ENCODE measurements at regions not wholly inside any gene's neighbourhood (a gene's known extent, or its start where the extent isn't known, plus 50 kb on each side); places are given as distances from the start of the nearest gene placed in this dataset.

DNA sequence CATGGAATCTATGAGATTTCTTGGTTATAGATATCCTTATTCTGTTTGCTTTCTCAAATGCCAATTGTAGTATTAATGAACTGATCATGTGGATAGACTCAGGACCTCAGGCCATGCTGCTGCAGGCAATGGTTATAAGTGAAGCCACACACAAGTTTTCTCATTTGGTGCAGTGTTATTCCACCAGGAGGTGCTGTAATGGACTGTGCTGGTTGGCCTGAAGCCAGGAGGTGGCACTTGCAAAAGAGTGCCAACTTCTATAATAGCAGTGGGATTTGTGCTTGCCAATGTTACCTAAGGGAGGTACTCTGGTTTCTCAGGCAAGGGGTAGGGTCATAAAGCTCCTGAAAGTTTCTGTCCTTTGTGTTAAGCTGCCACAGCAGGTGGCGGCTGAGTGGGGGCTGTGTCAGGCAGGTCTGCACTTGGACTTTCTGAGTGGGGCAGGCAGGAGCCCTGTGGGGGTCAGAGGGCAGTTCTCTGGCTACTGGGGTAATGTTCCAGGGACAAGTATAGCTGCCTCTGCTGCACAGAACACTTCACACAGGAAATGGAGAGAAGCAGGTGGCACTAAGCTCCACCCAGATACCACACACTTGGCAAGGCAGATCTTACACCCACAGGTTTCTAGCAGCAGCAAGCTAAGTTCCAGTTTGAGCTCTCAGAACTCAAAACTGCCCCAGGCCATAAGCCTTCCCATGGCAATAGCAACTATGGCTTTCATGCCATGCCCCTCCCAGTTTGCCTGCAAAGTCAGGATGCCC lies 352.6 kb upstream of the CWC22 start:
- no peak for ATAC-seq
- intact Hi-C loops (cut with micrococcal nuclease; ENCODE audit: unreplicated experiment): no loop called here
- Histone ChIP-seq H3K4me3 (ENCODE audit: low read depth in 2 of 2, low read length in 2 of 2) (no peak overlapping the region), H3K9me3 (ENCODE audit: control insufficient read depth, insufficient read depth, low read depth, low read length) (no peaks in the 10 kb centered on the region), H3K27ac (ENCODE audit: low read length) (no peak overlapping the region), H3K27me3 (ENCODE audit: control insufficient read depth, insufficient read depth, low read length) (no peaks in the 10 kb centered on the region), H3K4me1 (ENCODE audit: control insufficient read depth, insufficient read depth, low read length) (no peaks in the 10 kb centered on the region), H3K36me3 (ENCODE audit: control insufficient read depth, insufficient read depth, low read length) (no peaks in the 10 kb centered on the region)
- CTCF ChIA-PET: no interaction called here
- in situ Hi-C loops (cut with HindIII; ENCODE audit: low pct_unique_long_range_greater_than_20kb, low sequenced_read_pairs): no loop called here
- no peak for DNase-seq (ENCODE audit: low read depth, low spot score)
- no TSS peak for BruUV-seq (replicated peaks)
- TF ChIP-seq, protein P1, sequence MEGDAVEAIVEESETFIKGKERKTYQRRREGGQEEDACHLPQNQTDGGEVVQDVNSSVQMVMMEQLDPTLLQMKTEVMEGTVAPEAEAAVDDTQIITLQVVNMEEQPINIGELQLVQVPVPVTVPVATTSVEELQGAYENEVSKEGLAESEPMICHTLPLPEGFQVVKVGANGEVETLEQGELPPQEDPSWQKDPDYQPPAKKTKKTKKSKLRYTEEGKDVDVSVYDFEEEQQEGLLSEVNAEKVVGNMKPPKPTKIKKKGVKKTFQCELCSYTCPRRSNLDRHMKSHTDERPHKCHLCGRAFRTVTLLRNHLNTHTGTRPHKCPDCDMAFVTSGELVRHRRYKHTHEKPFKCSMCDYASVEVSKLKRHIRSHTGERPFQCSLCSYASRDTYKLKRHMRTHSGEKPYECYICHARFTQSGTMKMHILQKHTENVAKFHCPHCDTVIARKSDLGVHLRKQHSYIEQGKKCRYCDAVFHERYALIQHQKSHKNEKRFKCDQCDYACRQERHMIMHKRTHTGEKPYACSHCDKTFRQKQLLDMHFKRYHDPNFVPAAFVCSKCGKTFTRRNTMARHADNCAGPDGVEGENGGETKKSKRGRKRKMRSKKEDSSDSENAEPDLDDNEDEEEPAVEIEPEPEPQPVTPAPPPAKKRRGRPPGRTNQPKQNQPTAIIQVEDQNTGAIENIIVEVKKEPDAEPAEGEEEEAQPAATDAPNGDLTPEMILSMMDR (IDR thresholded peaks at IDR 0.05): peak; percentile 27
- TF ChIP-seq, protein P2, sequence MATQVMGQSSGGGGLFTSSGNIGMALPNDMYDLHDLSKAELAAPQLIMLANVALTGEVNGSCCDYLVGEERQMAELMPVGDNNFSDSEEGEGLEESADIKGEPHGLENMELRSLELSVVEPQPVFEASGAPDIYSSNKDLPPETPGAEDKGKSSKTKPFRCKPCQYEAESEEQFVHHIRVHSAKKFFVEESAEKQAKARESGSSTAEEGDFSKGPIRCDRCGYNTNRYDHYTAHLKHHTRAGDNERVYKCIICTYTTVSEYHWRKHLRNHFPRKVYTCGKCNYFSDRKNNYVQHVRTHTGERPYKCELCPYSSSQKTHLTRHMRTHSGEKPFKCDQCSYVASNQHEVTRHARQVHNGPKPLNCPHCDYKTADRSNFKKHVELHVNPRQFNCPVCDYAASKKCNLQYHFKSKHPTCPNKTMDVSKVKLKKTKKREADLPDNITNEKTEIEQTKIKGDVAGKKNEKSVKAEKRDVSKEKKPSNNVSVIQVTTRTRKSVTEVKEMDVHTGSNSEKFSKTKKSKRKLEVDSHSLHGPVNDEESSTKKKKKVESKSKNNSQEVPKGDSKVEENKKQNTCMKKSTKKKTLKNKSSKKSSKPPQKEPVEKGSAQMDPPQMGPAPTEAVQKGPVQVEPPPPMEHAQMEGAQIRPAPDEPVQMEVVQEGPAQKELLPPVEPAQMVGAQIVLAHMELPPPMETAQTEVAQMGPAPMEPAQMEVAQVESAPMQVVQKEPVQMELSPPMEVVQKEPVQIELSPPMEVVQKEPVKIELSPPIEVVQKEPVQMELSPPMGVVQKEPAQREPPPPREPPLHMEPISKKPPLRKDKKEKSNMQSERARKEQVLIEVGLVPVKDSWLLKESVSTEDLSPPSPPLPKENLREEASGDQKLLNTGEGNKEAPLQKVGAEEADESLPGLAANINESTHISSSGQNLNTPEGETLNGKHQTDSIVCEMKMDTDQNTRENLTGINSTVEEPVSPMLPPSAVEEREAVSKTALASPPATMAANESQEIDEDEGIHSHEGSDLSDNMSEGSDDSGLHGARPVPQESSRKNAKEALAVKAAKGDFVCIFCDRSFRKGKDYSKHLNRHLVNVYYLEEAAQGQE (IDR thresholded peaks at IDR 0.05; ENCODE audit: insufficient read depth in 1 of 2, low read depth in 2 of 2, low read length in 1 of 2): no peak
- POLR2A ChIA-PET: no interaction called here

DNA sequence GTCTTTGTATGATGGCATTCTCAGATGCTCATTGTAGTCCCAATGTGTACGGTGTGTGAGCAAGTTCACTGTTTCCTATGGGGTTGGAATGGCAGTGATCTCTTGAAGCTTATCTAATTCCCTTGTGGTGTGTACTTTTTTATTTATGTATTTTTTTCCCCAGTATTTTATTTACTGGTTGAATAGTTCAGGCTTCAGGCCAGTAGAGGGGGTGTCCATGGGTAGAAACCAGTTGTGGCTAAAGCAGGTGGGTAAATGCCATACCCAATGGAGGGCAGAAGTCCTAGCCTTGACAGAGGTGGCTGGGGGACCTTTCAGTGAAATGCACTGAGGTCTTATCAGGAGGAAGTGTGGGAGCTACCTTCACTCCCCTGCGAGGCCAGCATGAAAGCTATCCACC lies 351.4 kb upstream of the CWC22 start:
- ChIA-PET POLR2A (no interaction called here), CTCF (interaction anchor here (0.5 kb wide), 1 partner anchor 39 kb away, joined by 3 read pairs; no protein-coding TSS in a partner anchor)
- no peaks in the 10 kb centered on the region for H3K9me3 ChIP-seq (ENCODE audit: control insufficient read depth, insufficient read depth, low read depth, low read length)
- ATAC-seq (no peak), DNase-seq (ENCODE audit: low read depth, low spot score) (no peak)
- intact Hi-C loops (cut with micrococcal nuclease; ENCODE audit: unreplicated experiment): no loop called here
- no peaks in the 10 kb centered on the region for H3K36me3 ChIP-seq (ENCODE audit: control insufficient read depth, insufficient read depth, low read length)
- no peaks in the 10 kb centered on the region for H3K27me3 ChIP-seq (ENCODE audit: control insufficient read depth, insufficient read depth, low read length)
- H3K4me3 ChIP-seq (ENCODE audit: low read depth in 2 of 2, low read length in 2 of 2): no peak overlapping the region
- TF ChIP-seq, protein P1 (IDR thresholded peaks at IDR 0.05): no peak
- no peak for TF ChIP-seq SIN3A (IDR thresholded peaks at IDR 0.05; ENCODE audit: borderline replicate concordance, insufficient read depth, low read depth, low read length)
- TF ChIP-seq, protein P2 (IDR thresholded peaks at IDR 0.05; ENCODE audit: insufficient read depth in 1 of 2, low read depth in 2 of 2, low read length in 1 of 2): no peak
- no peak for TF ChIP-seq TCF7L2 (IDR thresholded peaks at IDR 0.05; ENCODE audit: low read depth, low read length)
- no peak for TF ChIP-seq POLR2AphosphoS5 (IDR thresholded peaks at IDR 0.05; ENCODE audit: low read depth, low read length)
- BruUV-seq (replicated peaks): no TSS peak
- no peak overlapping the region for H3K27ac ChIP-seq (ENCODE audit: low read length)
- H3K4me1 ChIP-seq (ENCODE audit: control insufficient read depth, insufficient read depth, low read length): no peaks in the 10 kb centered on the region
- in situ Hi-C loops (cut with HindIII; ENCODE audit: low pct_unique_long_range_greater_than_20kb, low sequenced_read_pairs): no loop called here
